ENCODE measurements at regions not wholly inside any gene's neighbourhood (a gene's known extent, or its start where the extent isn't known, plus 50 kb on each side); places are given as distances from the start of the nearest gene placed in this dataset.
A peak's percentile ranks its signal among the peaks of the same experiment; 100 is the strongest.

GRCh38 chr2:20539776-20540586, 93.1 kb downstream of the RHOB start (continued):
- TF ChIP-seq MYBL2 (IDR thresholded peaks at IDR 0.05; ENCODE audit: low read depth) = no peak
- no peak for TF ChIP-seq MYBL2 (CRISPR knock-in tag; IDR thresholded peaks at IDR 0.05; ENCODE audit: borderline replicate concordance)
- TF ChIP-seq POLR2AphosphoS5 (IDR thresholded peaks at IDR 0.05; ENCODE audit: control insufficient read depth, insufficient read depth, low read depth, low read length) = no peak

GRCh38 chr2:20540587-20541293, 93.9 kb downstream of the RHOB start:
- TF ChIP-seq ZFP36 (IDR thresholded peaks at IDR 0.05; ENCODE audit: low read depth, low read length, partially characterized antibody) = peak; percentile 91
- no peak for TF ChIP-seq MYBL2 (IDR thresholded peaks at IDR 0.05; ENCODE audit: low read depth)
- no peak for TF ChIP-seq MYBL2 (CRISPR knock-in tag; IDR thresholded peaks at IDR 0.05; ENCODE audit: borderline replicate concordance)
- peak; percentile 35; the same call in 1 of the 2 replicates for TF ChIP-seq BCOR (IDR thresholded peaks at IDR 0.05)
- no peaks in the 10 kb centered on the region for H3K36me3 ChIP-seq (ENCODE audit: control insufficient read depth, insufficient read depth, low read length)
- no peak for DNase-seq (ENCODE audit: extremely low read depth in 1 of 4, low spot score in 3 of 4)
- H2AFZ ChIP-seq (ENCODE audit: low read depth, low read length) = peak overlapping the region; percentile 75; the same call in 1 of the 2 replicates
- ATAC-seq = no peak
- no peaks in the 10 kb centered on the region for H3K9me3 ChIP-seq (replicated peaks; ENCODE audit: control insufficient read depth, insufficient read depth, low read depth, low read length)
- BruUV-seq (replicated peaks) = no TSS peak
- no peak overlapping the region for H3K4me3 ChIP-seq
- H3K27ac ChIP-seq (ENCODE audit: extremely low read depth, low read depth, low read length) = no peak overlapping the region
- no peak overlapping the region for H3K9ac ChIP-seq (ENCODE audit: insufficient read depth in 1 of 2, low read depth in 2 of 2, low read length in 2 of 2)
- H3K27me3 ChIP-seq (ENCODE audit: control insufficient read depth in 2 of 2, insufficient read depth in 2 of 2, low read length in 2 of 2) = peaks cover 7 to 36% of the 10 kb centered on the region in 2 experiments; a peak in 4 of 5 replicates
- no peaks in the 10 kb centered on the region for H3K9me1 ChIP-seq (ENCODE audit: control insufficient read depth, insufficient read depth, low read length)
- 66% methylated on average over 16 of the region's 16 CpGs for WGBS (ENCODE audit: insufficient coverage, low coverage, missing lambda C conversion rate)
- FAIRE-seq = no peak
- H3K4me1 ChIP-seq (replicated peaks in 1 of 2; ENCODE audit: control insufficient read depth in 2 of 2, insufficient read depth in 2 of 2, low read length in 2 of 2) = peaks cover 17 to 21% of the 10 kb centered on the region in 2 experiments; a peak in 4 of 5 replicates
- in situ Hi-C loops (cut with MboI) (no loop called here), intact Hi-C loops (cut with micrococcal nuclease) (no loop called here)
- CTCF ChIA-PET (ENCODE audit: low intra/inter-chr PET ratio) = no interaction called here
- H3K79me2 ChIP-seq (ENCODE audit: control insufficient read depth, insufficient read depth, low read length) = no peaks in the 10 kb centered on the region
- H4K20me1 ChIP-seq (replicated peaks; ENCODE audit: control insufficient read depth, insufficient read depth, low read length) = no peaks in the 10 kb centered on the region; the same call in 1 of the 2 replicates
- H3K4me2 ChIP-seq (ENCODE audit: insufficient read depth, low read length) = no peak overlapping the region
- POLR2A ChIA-PET = interaction anchor here (0.7 kb wide), 1 partner anchor 167 kb away, joined by 3 read pairs; no protein-coding TSS in a partner anchor
